DMS114 treated with DMSO at 0.1 percent for 48 hours (cell line): ENCODE measurements at regions not wholly inside any gene's neighbourhood (a gene's known extent, or its start where the extent isn't known, plus 50 kb on each side); places are given as distances from the start of the nearest gene placed in this dataset.
A peak's percentile ranks its signal among the peaks of the same experiment; 100 is the strongest.

Experiments used
- DNase-seq: peaks from one replicate; lab custom pipeline; 2025; ENCODE audit not compliant: unreplicated experiment; lab: John Stamatoyannopoulos, UW

GRCh38 chr3:168909260-168909659 is 754.3 kb downstream of the MECOM start:
- DNase-seq = no peak

- no peak for DNase-seq
These were observed 768.1 kb downstream of the MECOM start for GRCh38 chr3:168895419-168895818.

- no peak for DNase-seq
These were observed 769.3 kb downstream of the MECOM start for GRCh38 chr3:168894214-168894613.

- no peak for DNase-seq
These were observed 773.8 kb downstream of the MECOM start for GRCh38 chr3:168889666-168890065.

GRCh38 chr3:168888781-168889180 is 774.7 kb downstream of the MECOM start:
- DNase-seq = no peak

GRCh38 chr3:168885028-168885427 is 778.5 kb downstream of the MECOM start:
- DNase-seq = no peak

GRCh38 chr3:168884353-168884903 is 779.1 kb downstream of the MECOM start:
- no peak for DNase-seq

GRCh38 chr3:168883145-168883544 is 780.4 kb downstream of the MECOM start:
- no peak for DNase-seq

- no peak for DNase-seq
These were observed 781.7 kb downstream of the MECOM start for GRCh38 chr3:168881804-168882203.

GRCh38 chr3:168878655-168879054 is 782.9 kb upstream of the GOLIM4 start:
- no peak for DNase-seq

- DNase-seq = no peak
These were observed 782.2 kb upstream of the GOLIM4 start for GRCh38 chr3:168877899-168878298.

GRCh38 chr3:168876346-168877035 is 780.8 kb upstream of the GOLIM4 start:
- no peak for DNase-seq

GRCh38 chr3:168872826-168873225 is 777.1 kb upstream of the GOLIM4 start:
- no peak for DNase-seq

- DNase-seq = no peak
These were observed 775.2 kb upstream of the GOLIM4 start for GRCh38 chr3:168870892-168871291.

GRCh38 chr3:168865022-168865551 is 769.4 kb upstream of the GOLIM4 start:
- DNase-seq = peak; percentile 26

- DNase-seq = no peak
These were observed 768.6 kb upstream of the GOLIM4 start for GRCh38 chr3:168864107-168865021.

- no peak for DNase-seq
These were observed 767.8 kb upstream of the GOLIM4 start for GRCh38 chr3:168863561-168863960.

GRCh38 chr3:168862466-168862865 is 766.7 kb upstream of the GOLIM4 start:
- no peak for DNase-seq

- no peak for DNase-seq
These were observed 764.9 kb upstream of the GOLIM4 start for GRCh38 chr3:168860592-168860991.

- no peak for DNase-seq
These were observed 764.3 kb upstream of the GOLIM4 start for GRCh38 chr3:168860028-168860427.

- DNase-seq = no peak
These were observed 763.9 kb upstream of the GOLIM4 start for GRCh38 chr3:168859574-168859973.

GRCh38 chr3:168859143-168859542 is 763.4 kb upstream of the GOLIM4 start:
- no peak for DNase-seq
